ELR (cell line): ENCODE measurements at regions not wholly inside any gene's neighbourhood (a gene's known extent, or its start where the extent isn't known, plus 50 kb on each side); places are given as distances from the start of the nearest gene placed in this dataset.

Experiments used
- DNase-seq: peaks from one replicate; pipeline ENCODE4 v3.0.0-alpha.2; 2015; ENCODE audit warnings: low read depth

- DNase-seq: no peak
Observed at GRCh38 chr1:4312024-4312423, 342.4 kb upstream of the AJAP1 start.

- DNase-seq: no peak
Observed at GRCh38 chr1:4315202-4315601, 339.2 kb upstream of the AJAP1 start.

- DNase-seq: no peak
Observed at GRCh38 chr1:4317207-4317606, 337.2 kb upstream of the AJAP1 start.

GRCh38 chr1:4318720-4319119 is 335.7 kb upstream of the AJAP1 start:
- no peak for DNase-seq

GRCh38 chr1:4319496-4319895 is 334.9 kb upstream of the AJAP1 start:
- DNase-seq: no peak

- DNase-seq: no peak
Observed at GRCh38 chr1:4322881-4323280, 331.5 kb upstream of the AJAP1 start.

- DNase-seq: no peak
Observed at GRCh38 chr1:4323309-4323708, 331.1 kb upstream of the AJAP1 start.

GRCh38 chr1:4324525-4324924 is 329.9 kb upstream of the AJAP1 start:
- DNase-seq: no peak

GRCh38 chr1:4327142-4327541 is 327.3 kb upstream of the AJAP1 start:
- DNase-seq: no peak

GRCh38 chr1:4328402-4329071 is 325.9 kb upstream of the AJAP1 start:
- DNase-seq: no peak

- DNase-seq: no peak
Observed at GRCh38 chr1:4330805-4331766, 323.3 kb upstream of the AJAP1 start.

- no peak for DNase-seq
Observed at GRCh38 chr1:4331767-4332163, 322.6 kb upstream of the AJAP1 start.

- DNase-seq: no peak
Observed at GRCh38 chr1:4336507-4336906, 317.9 kb upstream of the AJAP1 start.

GRCh38 chr1:4341421-4341820 is 313.0 kb upstream of the AJAP1 start:
- DNase-seq: no peak

GRCh38 chr1:4344065-4344732 is 310.2 kb upstream of the AJAP1 start:
- DNase-seq: no peak

- no peak for DNase-seq
Observed at GRCh38 chr1:4345094-4345493, 309.3 kb upstream of the AJAP1 start.

- no peak for DNase-seq
Observed at GRCh38 chr1:4346131-4346530, 308.3 kb upstream of the AJAP1 start.

- no peak for DNase-seq
Observed at GRCh38 chr1:4351453-4351852, 303.0 kb upstream of the AJAP1 start.

- no peak for DNase-seq
Observed at GRCh38 chr1:4353090-4353856, 301.1 kb upstream of the AJAP1 start.

GRCh38 chr1:4355839-4356238 is 298.6 kb upstream of the AJAP1 start:
- no peak for DNase-seq

GRCh38 chr1:4362314-4363044 is 291.9 kb upstream of the AJAP1 start:
- DNase-seq: no peak
